ENCODE measurements at regions not wholly inside any gene's neighbourhood (a gene's known extent, or its start where the extent isn't known, plus 50 kb on each side); places are given as distances from the start of the nearest gene placed in this dataset.

GRCh38 chr7:91655656-91656055 is 224.8 kb downstream of the MTERF1 start:
- intact Hi-C loops (cut with DNase I; ENCODE audit: low total_unique reads): no loop called here

GRCh38 chr7:91656541-91657482 is 223.7 kb downstream of the MTERF1 start:
- Histone ChIP-seq H3K27me3 (no peaks in the 10 kb centered on the region), H3K36me3 (ENCODE audit: low read depth, missing control alignments) (no peaks in the 10 kb centered on the region), H3K9me3 (no peaks in the 10 kb centered on the region), H3K4me1 (no peaks in the 10 kb centered on the region), H3K27ac (no peak overlapping the region), H3K4me3 (no peak overlapping the region)
- 86 to 91% methylated on average over 9 of the region's 9 CpGs for WGBS, 2 donors
- intact Hi-C loops (cut with DNase I; ENCODE audit: low total_unique reads): no loop called here
- DNase-seq: no peak
- TF ChIP-seq POLR2A (IDR thresholded peaks at IDR 0.05) (no peak), CTCF (IDR thresholded peaks at IDR 0.05) (no peak)

More at GRCh38 chr7:91655656-91656055, 224.8 kb downstream of the MTERF1 start:
- Histone ChIP-seq H3K36me3 (ENCODE audit: low read depth, missing control alignments) (no peaks in the 10 kb centered on the region), H3K4me3 (no peak overlapping the region), H3K4me1 (no peaks in the 10 kb centered on the region), H3K27ac (no peak overlapping the region), H3K27me3 (no peaks in the 10 kb centered on the region), H3K9me3 (no peaks in the 10 kb centered on the region)
- no peak for DNase-seq
- no peak for TF ChIP-seq CTCF (IDR thresholded peaks at IDR 0.05)
- no peak for TF ChIP-seq POLR2A (IDR thresholded peaks at IDR 0.05)

GRCh38 chr7:91657483-91658071 is 222.9 kb downstream of the MTERF1 start:
- TF ChIP-seq POLR2A (IDR thresholded peaks at IDR 0.05) (no peak), CTCF (IDR thresholded peaks at IDR 0.05) (no peak)
- Histone ChIP-seq H3K4me1 (no peaks in the 10 kb centered on the region), H3K27ac (no peak overlapping the region), H3K36me3 (ENCODE audit: low read depth, missing control alignments) (no peaks in the 10 kb centered on the region), H3K4me3 (no peak overlapping the region), H3K27me3 (no peaks in the 10 kb centered on the region), H3K9me3 (no peaks in the 10 kb centered on the region)
- WGBS, 2 donors: 73 to 75% methylated on average over 3 of the region's 3 CpGs
- intact Hi-C loops (cut with DNase I; ENCODE audit: low total_unique reads): no loop called here
- DNase-seq: no peak

- 92 to 93% methylated on average over 5 of the region's 5 CpGs for WGBS, 2 donors
- no peak for DNase-seq
These were observed 221.4 kb downstream of the MTERF1 start for GRCh38 chr7:91659096-91659495.

More at GRCh38 chr7:91659096-91659495, 221.4 kb downstream of the MTERF1 start:
- intact Hi-C loops (cut with DNase I; ENCODE audit: low total_unique reads): no loop called here
- no peaks in the 10 kb centered on the region for H3K4me1 ChIP-seq
- H3K4me3 ChIP-seq: no peak overlapping the region
- no peaks in the 10 kb centered on the region for H3K27me3 ChIP-seq
- no peaks in the 10 kb centered on the region for H3K9me3 ChIP-seq
- TF ChIP-seq POLR2A (IDR thresholded peaks at IDR 0.05) (no peak), CTCF (IDR thresholded peaks at IDR 0.05) (no peak)
- no peaks in the 10 kb centered on the region for H3K36me3 ChIP-seq (ENCODE audit: low read depth, missing control alignments)
- no peak overlapping the region for H3K27ac ChIP-seq
